ENCODE measurements at regions not wholly inside any gene's neighbourhood (a gene's known extent, or its start where the extent isn't known, plus 50 kb on each side); places are given as distances from the start of the nearest gene placed in this dataset.

- TF ChIP-seq, protein P1, sequence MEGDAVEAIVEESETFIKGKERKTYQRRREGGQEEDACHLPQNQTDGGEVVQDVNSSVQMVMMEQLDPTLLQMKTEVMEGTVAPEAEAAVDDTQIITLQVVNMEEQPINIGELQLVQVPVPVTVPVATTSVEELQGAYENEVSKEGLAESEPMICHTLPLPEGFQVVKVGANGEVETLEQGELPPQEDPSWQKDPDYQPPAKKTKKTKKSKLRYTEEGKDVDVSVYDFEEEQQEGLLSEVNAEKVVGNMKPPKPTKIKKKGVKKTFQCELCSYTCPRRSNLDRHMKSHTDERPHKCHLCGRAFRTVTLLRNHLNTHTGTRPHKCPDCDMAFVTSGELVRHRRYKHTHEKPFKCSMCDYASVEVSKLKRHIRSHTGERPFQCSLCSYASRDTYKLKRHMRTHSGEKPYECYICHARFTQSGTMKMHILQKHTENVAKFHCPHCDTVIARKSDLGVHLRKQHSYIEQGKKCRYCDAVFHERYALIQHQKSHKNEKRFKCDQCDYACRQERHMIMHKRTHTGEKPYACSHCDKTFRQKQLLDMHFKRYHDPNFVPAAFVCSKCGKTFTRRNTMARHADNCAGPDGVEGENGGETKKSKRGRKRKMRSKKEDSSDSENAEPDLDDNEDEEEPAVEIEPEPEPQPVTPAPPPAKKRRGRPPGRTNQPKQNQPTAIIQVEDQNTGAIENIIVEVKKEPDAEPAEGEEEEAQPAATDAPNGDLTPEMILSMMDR (conservative IDR thresholded peaks at IDR 0.05; ENCODE audit: low read length): no peak
- no peak for TF ChIP-seq EZH2phosphoT487 (IDR thresholded peaks at IDR 0.05; ENCODE audit: borderline replicate concordance)
These were observed 170.8 kb upstream of the ANK3 start for GRCh38 chr10:60560451-60560850.
